Fibroblast of mammary gland (primary cell): ENCODE measurements at regions not wholly inside any gene's neighbourhood (a gene's known extent, or its start where the extent isn't known, plus 50 kb on each side); places are given as distances from the start of the nearest gene placed in this dataset.

Source experiments
- DNase-seq: peaks from one replicate; pipeline ENCODE4 v3.0.0-alpha.2; 2010; ENCODE audit warnings: low read depth
- H3K4me3 ChIP-seq: 2 replicates; pipeline ENCODE4 v1.5.1; 2011; ENCODE audit warnings: low read depth, mild to moderate bottlenecking, low read length, moderate library complexity; ENCODE audit not compliant: control insufficient read depth
- TF ChIP-seq, protein P1 (sequence below): conservative IDR thresholded peaks from 2 replicates; pipeline ENCODE4 v1.5.1; 2011; ENCODE audit warnings: low read depth, low read length, inconsistent platforms; ENCODE audit not compliant: control insufficient read depth, insufficient read depth

DNA sequence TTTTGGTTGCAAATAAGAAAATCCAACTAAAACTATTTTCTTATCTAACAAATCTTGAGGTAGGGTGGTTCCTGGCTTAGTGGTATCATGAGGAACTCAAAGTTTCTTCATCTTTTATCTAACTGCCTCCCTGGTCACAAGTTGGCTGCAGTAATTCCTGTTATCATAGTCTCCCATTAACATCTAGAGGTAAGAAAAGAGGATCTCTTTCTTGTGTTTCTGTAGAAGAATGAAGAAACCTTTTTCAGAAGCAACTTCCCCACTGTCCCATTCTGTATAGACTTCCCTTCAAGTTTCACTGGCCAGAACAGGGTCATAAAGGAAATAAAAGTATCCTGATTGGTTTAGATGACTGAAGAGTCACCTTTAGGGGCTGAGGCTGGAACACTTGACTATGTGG is 81.8 kb upstream of the ELL2 start:
- TF ChIP-seq, protein P1, sequence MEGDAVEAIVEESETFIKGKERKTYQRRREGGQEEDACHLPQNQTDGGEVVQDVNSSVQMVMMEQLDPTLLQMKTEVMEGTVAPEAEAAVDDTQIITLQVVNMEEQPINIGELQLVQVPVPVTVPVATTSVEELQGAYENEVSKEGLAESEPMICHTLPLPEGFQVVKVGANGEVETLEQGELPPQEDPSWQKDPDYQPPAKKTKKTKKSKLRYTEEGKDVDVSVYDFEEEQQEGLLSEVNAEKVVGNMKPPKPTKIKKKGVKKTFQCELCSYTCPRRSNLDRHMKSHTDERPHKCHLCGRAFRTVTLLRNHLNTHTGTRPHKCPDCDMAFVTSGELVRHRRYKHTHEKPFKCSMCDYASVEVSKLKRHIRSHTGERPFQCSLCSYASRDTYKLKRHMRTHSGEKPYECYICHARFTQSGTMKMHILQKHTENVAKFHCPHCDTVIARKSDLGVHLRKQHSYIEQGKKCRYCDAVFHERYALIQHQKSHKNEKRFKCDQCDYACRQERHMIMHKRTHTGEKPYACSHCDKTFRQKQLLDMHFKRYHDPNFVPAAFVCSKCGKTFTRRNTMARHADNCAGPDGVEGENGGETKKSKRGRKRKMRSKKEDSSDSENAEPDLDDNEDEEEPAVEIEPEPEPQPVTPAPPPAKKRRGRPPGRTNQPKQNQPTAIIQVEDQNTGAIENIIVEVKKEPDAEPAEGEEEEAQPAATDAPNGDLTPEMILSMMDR, result no peak
- no peak overlapping the region for H3K4me3 ChIP-seq
- DNase-seq, result no peak

DNA sequence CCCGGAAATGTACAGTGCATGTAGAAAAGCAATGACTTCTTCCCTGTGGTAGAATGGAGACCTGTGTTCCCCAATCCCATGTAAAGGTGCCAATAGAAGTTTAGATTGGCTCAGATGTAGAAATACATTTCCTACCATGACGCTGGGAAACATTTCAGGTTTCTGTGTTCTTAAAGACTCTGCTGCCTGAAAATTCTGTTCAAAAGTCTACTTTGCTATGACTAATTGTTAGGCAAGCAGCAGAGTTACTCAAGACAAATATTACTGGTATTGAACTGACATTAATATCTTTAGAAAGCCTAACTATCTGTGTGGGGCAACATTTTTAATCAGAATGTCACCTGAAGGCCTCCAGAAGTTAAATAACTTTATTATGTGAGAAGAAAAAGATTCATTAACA is 75.5 kb upstream of the ELL2 start:
- peak; percentile 68 for DNase-seq
- TF ChIP-seq, protein P1, result no peak
- no peak overlapping the region for H3K4me3 ChIP-seq

DNA sequence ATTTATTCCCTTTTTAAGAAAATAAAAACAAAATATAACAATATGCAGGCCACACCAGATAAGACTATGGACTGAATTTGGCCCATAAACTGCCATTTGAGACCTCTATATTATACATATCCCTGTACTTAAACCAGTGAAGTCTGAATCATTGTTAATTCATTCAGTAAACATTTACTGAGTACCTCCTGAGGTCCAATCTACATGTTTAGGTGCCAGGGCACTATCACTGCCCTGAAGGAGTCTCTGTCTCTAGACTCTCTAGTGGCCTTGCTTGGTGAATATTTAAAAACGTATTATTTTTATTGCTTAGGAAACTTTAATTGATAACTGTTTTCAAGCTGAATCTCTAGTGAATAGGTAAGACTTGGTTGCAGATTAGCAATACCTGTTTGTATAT is 74.7 kb upstream of the ELL2 start:
- TF ChIP-seq, protein P1, result no peak
- no peak overlapping the region for H3K4me3 ChIP-seq
- no peak for DNase-seq

DNA sequence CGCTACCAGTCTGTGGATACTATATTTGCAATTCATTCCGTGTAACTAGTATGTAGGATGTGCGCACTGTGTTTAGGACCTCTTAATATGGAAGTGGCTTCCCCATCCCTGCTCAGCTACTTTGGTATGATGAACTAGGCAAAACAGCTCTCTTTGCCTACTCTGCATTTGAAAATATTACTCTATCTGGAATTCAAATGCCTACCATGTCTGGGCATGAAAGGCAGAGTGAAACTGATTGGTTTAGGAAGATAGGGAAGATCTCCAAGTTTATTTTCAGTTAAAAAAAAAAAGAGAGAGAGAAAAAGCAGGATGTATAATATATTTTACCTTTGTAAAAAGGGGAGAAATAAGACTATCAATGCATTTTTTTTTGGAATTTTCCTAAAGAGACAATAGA is 74.1 kb upstream of the ELL2 start:
- DNase-seq, result no peak
- TF ChIP-seq, protein P1, result no peak
- no peak overlapping the region for H3K4me3 ChIP-seq

DNA sequence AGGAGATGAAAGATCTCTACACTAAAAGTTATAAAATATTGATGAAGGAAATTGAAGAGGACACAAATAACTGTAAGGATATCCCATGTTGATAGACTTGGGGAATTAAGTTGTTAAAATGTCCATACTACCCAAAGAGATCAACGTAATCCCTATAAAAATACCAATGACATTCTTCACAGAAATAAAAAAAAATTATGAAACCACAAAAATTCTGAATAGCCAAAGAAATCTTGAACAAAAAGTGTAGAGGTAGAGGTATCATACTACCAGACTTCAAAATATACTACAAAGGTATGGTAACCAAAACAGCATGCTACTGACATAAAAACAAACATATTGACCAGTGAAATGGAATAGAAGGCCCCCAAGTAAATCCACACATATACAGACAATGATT is 71.5 kb upstream of the ELL2 start:
- TF ChIP-seq, protein P1, result no peak
- no peak for DNase-seq
- no peak overlapping the region for H3K4me3 ChIP-seq

DNA sequence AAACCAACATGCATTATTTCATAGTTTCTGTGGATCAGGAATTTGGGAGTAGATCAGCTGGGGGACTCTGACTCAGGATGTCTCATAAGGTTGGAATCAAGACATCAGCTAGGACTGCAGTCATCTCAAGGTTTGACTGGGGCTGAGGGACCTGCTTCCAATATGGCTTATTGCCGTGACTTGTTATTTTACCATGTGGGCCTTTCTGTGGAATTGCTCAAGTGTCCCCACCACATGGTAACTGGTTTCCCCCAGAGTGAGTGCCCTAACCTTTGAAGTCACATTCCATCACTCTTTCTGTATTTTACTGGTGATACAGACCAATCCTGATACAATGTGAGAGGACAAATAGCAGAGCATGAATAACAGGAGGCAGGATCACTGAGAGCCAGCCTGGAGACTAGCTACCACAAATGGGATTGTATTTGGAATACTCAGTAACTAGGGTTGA is 70.2 kb upstream of the ELL2 start:
- no peak overlapping the region for H3K4me3 ChIP-seq
- TF ChIP-seq, protein P1, result no peak
- DNase-seq, result peak; percentile 85

DNA sequence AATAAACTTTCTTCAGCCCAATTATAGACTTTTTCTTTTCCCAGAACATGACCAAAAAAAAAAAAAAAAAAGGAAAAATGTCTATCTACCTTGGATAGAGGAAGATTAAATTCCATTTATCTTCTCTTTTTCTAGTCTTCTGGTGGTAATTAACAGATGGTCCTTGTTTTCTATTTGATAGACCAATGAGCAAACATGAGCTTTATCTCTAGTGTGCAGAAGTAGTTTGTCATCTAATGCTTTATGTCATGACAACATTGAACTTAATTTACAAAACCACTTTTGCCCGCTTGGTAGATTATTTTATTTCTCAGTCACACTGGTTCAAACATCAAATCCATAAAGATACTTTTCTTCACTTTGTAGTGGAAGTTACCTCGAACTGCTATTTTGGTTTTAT is 69.5 kb upstream of the ELL2 start:
- H3K4me3 ChIP-seq, result no peak overlapping the region
- TF ChIP-seq, protein P1, result no peak
- DNase-seq, result no peak
